B cell (primary cell): ENCODE measurements at regions not wholly inside any gene's neighbourhood (a gene's known extent, or its start where the extent isn't known, plus 50 kb on each side); places are given as distances from the start of the nearest gene placed in this dataset.

ENCODE experiments used
- ATAC-seq: fragments of 200-7000 bp; cut with Tn5 transposase; one replicate; pipeline ENCODE4 v1.10.0; 2021; ENCODE audit warnings: low read depth, mild to moderate bottlenecking, moderate number of reproducible peaks, moderate library complexity
- CTCF ChIA-PET: fragments of 350-600 bp; sonication (Branson Sonifier 250); formaldehyde crosslinking; loops from one replicate; lab custom pipeline; 2021; ENCODE audit warnings: antibody characterized with exemption, inconsistent platforms; lab: Charles Lee
- POLR2A ChIA-PET: fragments of 350-600 bp; sonication (Branson Sonifier 250); formaldehyde crosslinking; loops from one replicate; lab custom pipeline; 2021; ENCODE audit warnings: antibody characterized with exemption; lab: Charles Lee
- DNase-seq: peaks from one replicate; pipeline ENCODE4 v3.0.0; 2013
- H2AFZ ChIP-seq: 2 replicates; pipeline ENCODE4 v1.6.1; 2012; ENCODE audit warnings: mild to moderate bottlenecking, low read depth, low read length; ENCODE audit not compliant: insufficient read depth, poor library complexity, severe bottlenecking
- H3K27ac ChIP-seq, 2 donors: 1 replicate in 1 of 2; 2 replicates in 1 of 2; pipeline ENCODE4 v1.5.1; 2012 to 2013; ENCODE audit warnings: low read length in 2 of 2, mild to moderate bottlenecking in 2 of 2, moderate library complexity in 1 of 2
- H3K27me3 ChIP-seq, 4 experiments: fragments of 200-600 bp in 1 of 4; sonication (generic) in 1 of 4; replicated peaks in 1 of 4; 1 replicate in 2 of 4; 2 replicates in 2 of 4; pipeline versions ENCODE4 v1.6.1 to v1.7.0; 2013 to 2016; ENCODE audit warnings: low read length in 3 of 4, mild to moderate bottlenecking in 2 of 4, mixed read lengths in 1 of 4, moderate library complexity in 1 of 4; ENCODE audit not compliant: insufficient read depth in 4 of 4, control insufficient read depth in 3 of 4; ENCODE audit errors: control extremely low read depth in 1 of 4
- H3K36me3 ChIP-seq, 2 experiments: replicated peaks in 1 of 2; 1 replicate in 1 of 2; 2 replicates in 1 of 2; pipeline versions ENCODE4 v1.6.1 to v1.7.1; 2013; ENCODE audit warnings: low read length in 1 of 2; ENCODE audit not compliant: insufficient read depth in 2 of 2, control insufficient read depth in 1 of 2; ENCODE audit errors: control extremely low read depth in 1 of 2, extremely low read depth in 1 of 2
- H3K4me1 ChIP-seq, 2 donors: fragments of 200-600 bp in 1 of 2; sonication (generic) in 1 of 2; 1 replicate in 1 of 2; 2 replicates in 1 of 2; pipeline versions ENCODE4 v1.5.1 to v1.6.1; 2013 to 2017; ENCODE audit warnings: low read length in 2 of 2; ENCODE audit not compliant: control insufficient read depth in 2 of 2, insufficient read depth in 2 of 2
- H3K4me2 ChIP-seq: replicated peaks from 2 replicates; pipeline ENCODE3; 2012; ENCODE audit warnings: mild to moderate bottlenecking, low read depth, low read length; ENCODE audit not compliant: poor library complexity, severe bottlenecking
- H3K4me3 ChIP-seq, 5 experiments: fragments of 200-600 bp in 1 of 5; sonication (generic) in 1 of 5; 1 replicate in 3 of 5; 2 replicates in 2 of 5; pipeline versions ENCODE4 v1.5.1 to v1.7.0; 2011 to 2016; ENCODE audit warnings: low read length in 4 of 5, mild to moderate bottlenecking in 4 of 5, low read depth in 2 of 5, control low read depth in 1 of 5, moderate library complexity in 1 of 5; ENCODE audit not compliant: insufficient read depth in 1 of 5; ENCODE audit errors: control extremely low read depth in 1 of 5, extremely low read depth in 1 of 5
- H3K79me2 ChIP-seq: fragments of 200-600 bp; sonication (generic); one replicate; pipeline ENCODE4 v1.6.0; 2016; ENCODE audit warnings: low read length; ENCODE audit not compliant: control insufficient read depth, insufficient read depth
- H3K9ac ChIP-seq: fragments of 200-600 bp; sonication (generic); 2 replicates; pipeline ENCODE4 v1.6.1; 2017; ENCODE audit warnings: mild to moderate bottlenecking, low read length, moderate library complexity
- H3K9me3 ChIP-seq, 3 donors: one replicate each; pipeline versions ENCODE4 v1.6.1 to v1.7.1; 2013; ENCODE audit warnings: low read length in 2 of 3; ENCODE audit not compliant: control insufficient read depth in 2 of 3, insufficient read depth in 1 of 3; ENCODE audit errors: control extremely low read depth in 1 of 3
- H4K20me1 ChIP-seq: 2 replicates; pipeline ENCODE4 v1.6.0; 2012; ENCODE audit warnings: mild to moderate bottlenecking, low read length; ENCODE audit not compliant: insufficient read depth, control insufficient read depth, poor library complexity, severe bottlenecking
- H3K27ac Mint-ChIP-seq: one replicate; pipeline ENCODE4 v1.8.0; 2021; ENCODE audit warnings: mixed read lengths
- H3K27me3 Mint-ChIP-seq: one replicate; pipeline ENCODE4 v1.8.0; 2021; ENCODE audit warnings: mixed read lengths
- H3K4me1 Mint-ChIP-seq: one replicate; pipeline ENCODE4 v1.8.0; 2021; ENCODE audit warnings: mixed read lengths
- H3K4me3 Mint-ChIP-seq: one replicate; pipeline ENCODE4 v1.8.0; 2021; ENCODE audit warnings: mixed read lengths
- H3K9me3 Mint-ChIP-seq: one replicate; pipeline ENCODE4 v1.8.0; 2022; ENCODE audit warnings: mixed read lengths; ENCODE audit not compliant: insufficient read depth
- CTCF ChIP-seq: fragments of 200-600 bp; IDR thresholded peaks from one replicate; pipeline ENCODE4 v1.8.0; 2022; ENCODE audit warnings: antibody characterized with exemption, mild to moderate bottlenecking
- EZH2 ChIP-seq: IDR thresholded peaks from 2 replicates; pipeline ENCODE4 v1.6.1; 2012; ENCODE audit warnings: borderline replicate concordance, low read depth, mild to moderate bottlenecking, moderate library complexity, low read length; ENCODE audit not compliant: insufficient read depth, poor library complexity, severe bottlenecking
- WGBS: methylation state at CpG from one replicate; pipeline ENCODE4 v1.1.5; 2013; ENCODE audit warnings: missing lambda C conversion rate; ENCODE audit not compliant: insufficient coverage; 5-methylcytosine and 5-hydroxymethylcytosine counted together
- intact Hi-C: fragments of 100-400 bp; cut with micrococcal nuclease; formaldehyde crosslinking; loops from one replicate; pipeline ENCODE4 v1.10.0; 2022

GRCh38 chr5:13251623-13252376 is 692.7 kb downstream of the DNAH5 start:
- Histone ChIP-seq H2AFZ (no peak overlapping the region), H3K4me2 (no peak overlapping the region)

More at GRCh38 chr5:13251623-13252376, 692.7 kb downstream of the DNAH5 start:
- Mint-ChIP-seq H3K4me1 (no peaks in the 10 kb centered on the region), H3K4me3 (no peak overlapping the region), H3K9me3 (peaks cover 9% of the 10 kb centered on the region), H3K27ac (no peak overlapping the region), H3K27me3 (no peaks in the 10 kb centered on the region)
- Histone ChIP-seq H3K4me1 (no peaks in the 10 kb centered on the region), H4K20me1 (no peaks in the 10 kb centered on the region), H3K9ac (no peak overlapping the region), H3K79me2 (no peaks in the 10 kb centered on the region), H3K9me3 (no peaks in the 10 kb centered on the region), H3K4me3 (no peak overlapping the region), H3K36me3 (no peaks in the 10 kb centered on the region), H3K27me3 (no peaks in the 10 kb centered on the region), H3K27ac (no peak overlapping the region)
- WGBS = 7% methylated on average over 7 of the region's 7 CpGs
- no peak for DNase-seq
- no peak for ATAC-seq
- ChIA-PET CTCF (no interaction called here), POLR2A (no interaction called here)
- intact Hi-C loops = no loop called here
- TF ChIP-seq EZH2 (no peak), CTCF (no peak)
